ENCODE measurements at regions not wholly inside any gene's neighbourhood (a gene's known extent, or its start where the extent isn't known, plus 50 kb on each side); places are given as distances from the start of the nearest gene placed in this dataset.

- TF ChIP-seq CTCF (IDR thresholded peaks at IDR 0.05) (no peak), POLR2A (IDR thresholded peaks at IDR 0.05) (no peak)
Observed at GRCh38 chr16:72727565-72727964, 320.4 kb downstream of the ZFHX3 start.
